Uterus (tissue), 3 donors: ENCODE measurements at regions not wholly inside any gene's neighbourhood (a gene's known extent, or its start where the extent isn't known, plus 50 kb on each side); places are given as distances from the start of the nearest gene placed in this dataset.

Experiments
- DNase-seq, 2 donors: peaks; one replicate each; pipeline ENCODE4 v3.0.0-alpha.2; 2019 to 2020
- H3K27ac ChIP-seq, 2 donors: fragments of 200-600 bp; sonication (generic); 1 replicate in 1 of 2; 2 replicates in 1 of 2; pipeline ENCODE4 v1.5.1; 2016 to 2018
- H3K27me3 ChIP-seq, 2 donors: fragments of 200-600 bp; sonication (generic); one replicate each; pipeline ENCODE4 v1.5.1; 2018 to 2019; ENCODE audit warnings: control low read depth in 1 of 2
- H3K36me3 ChIP-seq, 2 donors: fragments of 200-600 bp; sonication (generic); one replicate each; pipeline ENCODE4 v1.5.1; 2019; ENCODE audit warnings: control low read depth in 1 of 2
- H3K4me1 ChIP-seq, 2 donors: fragments of 200-600 bp; sonication (generic); one replicate each; pipeline ENCODE4 v1.5.1; 2018 to 2019; ENCODE audit warnings: control low read depth in 1 of 2
- H3K4me3 ChIP-seq, 2 donors: fragments of 200-600 bp; sonication (generic); 1 replicate in 1 of 2; 2 replicates in 1 of 2; pipeline ENCODE4 v1.5.1; 2018 to 2019; ENCODE audit warnings: mild to moderate bottlenecking in 1 of 2
- H3K9me3 ChIP-seq, 2 donors: fragments of 200-600 bp; sonication (generic); one replicate each; pipeline ENCODE4 v1.5.1; 2019; ENCODE audit warnings: control low read depth in 1 of 2
- POLR2A ChIP-seq, 2 donors: fragments of 450-650 bp; IDR thresholded peaks; one replicate each; pipeline ENCODE4 v1.6.1; 2016; ENCODE audit warnings: antibody characterized with exemption in 2 of 2, mild to moderate bottlenecking in 1 of 2, moderate library complexity in 1 of 2
- intact Hi-C: fragments of 100-400 bp; cut with DNase I; formaldehyde crosslinking; loops from one replicate; pipeline ENCODE4 v1.15.1; 2023; ENCODE audit warnings: low total_unique reads
- TF ChIP-seq, protein P1 (sequence below), 4 experiments: fragments of 200-600 bp in 2 of 4; fragments of 450-650 bp in 2 of 4; sonication (generic) in 2 of 4; IDR thresholded peaks; one replicate each; pipeline ENCODE4 v1.5.1; 2016 to 2019; ENCODE audit warnings: antibody characterized with exemption in 4 of 4, mild to moderate bottlenecking in 2 of 4, moderate library complexity in 1 of 4
- donor health status: DM: yes; HTN: yes; CAD: no.

DNA sequence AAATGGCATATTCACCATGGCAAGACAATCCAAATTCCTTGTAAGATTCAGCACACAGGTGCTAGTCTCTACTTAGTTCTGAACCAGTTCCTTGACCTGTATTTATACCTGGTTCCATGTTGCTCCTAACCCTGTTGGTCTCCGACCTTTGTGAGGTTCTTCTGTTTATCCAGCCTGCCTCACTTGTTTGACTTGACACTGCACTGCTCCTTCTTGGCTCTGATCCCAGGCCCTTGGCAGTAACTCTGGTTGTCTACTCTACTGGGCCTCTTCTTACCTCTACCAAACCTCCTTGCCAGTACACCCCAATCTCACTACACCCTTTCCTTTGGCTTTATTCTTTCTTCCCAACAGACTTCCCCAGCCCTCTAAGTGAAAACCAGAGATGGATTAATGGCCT, 419.4 kb upstream of the USP24 start:
- no peaks in the 10 kb centered on the region for H3K36me3 ChIP-seq
- intact Hi-C loops, result no loop called here
- no peak for DNase-seq
- H3K9me3 ChIP-seq, result no peaks in the 10 kb centered on the region
- no peaks in the 10 kb centered on the region for H3K27me3 ChIP-seq
- no peak overlapping the region for H3K27ac ChIP-seq
- H3K4me1 ChIP-seq, result no peaks in the 10 kb centered on the region
- H3K4me3 ChIP-seq, result no peak overlapping the region
- TF ChIP-seq POLR2A (IDR thresholded peaks at IDR 0.05), result no peak
- TF ChIP-seq, protein P1, sequence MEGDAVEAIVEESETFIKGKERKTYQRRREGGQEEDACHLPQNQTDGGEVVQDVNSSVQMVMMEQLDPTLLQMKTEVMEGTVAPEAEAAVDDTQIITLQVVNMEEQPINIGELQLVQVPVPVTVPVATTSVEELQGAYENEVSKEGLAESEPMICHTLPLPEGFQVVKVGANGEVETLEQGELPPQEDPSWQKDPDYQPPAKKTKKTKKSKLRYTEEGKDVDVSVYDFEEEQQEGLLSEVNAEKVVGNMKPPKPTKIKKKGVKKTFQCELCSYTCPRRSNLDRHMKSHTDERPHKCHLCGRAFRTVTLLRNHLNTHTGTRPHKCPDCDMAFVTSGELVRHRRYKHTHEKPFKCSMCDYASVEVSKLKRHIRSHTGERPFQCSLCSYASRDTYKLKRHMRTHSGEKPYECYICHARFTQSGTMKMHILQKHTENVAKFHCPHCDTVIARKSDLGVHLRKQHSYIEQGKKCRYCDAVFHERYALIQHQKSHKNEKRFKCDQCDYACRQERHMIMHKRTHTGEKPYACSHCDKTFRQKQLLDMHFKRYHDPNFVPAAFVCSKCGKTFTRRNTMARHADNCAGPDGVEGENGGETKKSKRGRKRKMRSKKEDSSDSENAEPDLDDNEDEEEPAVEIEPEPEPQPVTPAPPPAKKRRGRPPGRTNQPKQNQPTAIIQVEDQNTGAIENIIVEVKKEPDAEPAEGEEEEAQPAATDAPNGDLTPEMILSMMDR (IDR thresholded peaks at IDR 0.05), result no peak

DNA sequence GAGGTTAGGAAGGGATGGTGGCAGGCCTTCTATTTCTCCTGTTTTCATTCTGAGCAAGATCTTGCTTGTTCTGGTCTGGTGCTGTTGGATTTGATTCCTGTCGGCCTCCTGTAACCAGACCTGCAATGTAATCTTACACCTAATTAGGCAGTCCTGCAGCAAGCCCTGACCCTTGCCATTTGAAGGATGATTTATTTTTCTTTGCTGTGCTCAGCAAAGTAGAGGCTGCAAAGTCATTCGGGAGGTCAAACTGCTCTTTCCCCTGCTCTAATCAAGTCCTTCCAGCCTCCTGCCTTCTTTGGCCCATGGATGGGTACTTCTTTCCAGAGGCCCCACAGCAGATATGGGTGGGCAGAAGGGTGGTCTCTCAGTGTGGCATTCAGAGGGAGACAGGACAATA, 417.7 kb upstream of the USP24 start:
- Histone ChIP-seq H3K36me3 (no peaks in the 10 kb centered on the region), H3K4me1 (no peaks in the 10 kb centered on the region), H3K4me3 (no peak overlapping the region), H3K27ac (no peak overlapping the region), H3K27me3 (no peaks in the 10 kb centered on the region), H3K9me3 (no peaks in the 10 kb centered on the region)
- DNase-seq, result no peak
- intact Hi-C loops, result no loop called here
- TF ChIP-seq, protein P1 (IDR thresholded peaks at IDR 0.05), result no peak
- TF ChIP-seq POLR2A (IDR thresholded peaks at IDR 0.05), result no peak

DNA sequence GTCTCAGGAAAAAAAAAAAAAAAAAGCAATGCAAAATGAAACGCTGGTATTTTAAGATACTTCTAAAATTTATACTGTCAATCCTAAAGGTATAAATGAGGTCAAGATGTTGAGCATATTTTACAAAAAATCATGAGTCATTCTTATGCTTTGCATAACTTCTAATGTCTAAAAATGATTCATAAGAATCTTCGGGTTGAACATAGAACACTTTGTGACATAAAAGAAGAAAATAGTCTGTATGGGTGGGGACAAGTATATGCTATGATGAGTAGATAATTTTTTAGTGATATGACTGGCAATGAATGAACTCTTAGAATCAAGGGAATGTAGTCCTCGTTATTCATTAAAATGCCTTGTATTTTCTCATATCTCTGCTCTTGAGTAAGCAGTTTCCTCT, 416.9 kb upstream of the USP24 start:
- DNase-seq, result no peak
- Histone ChIP-seq H3K4me3 (no peak overlapping the region), H3K36me3 (no peaks in the 10 kb centered on the region), H3K9me3 (no peaks in the 10 kb centered on the region), H3K27ac (peak overlapping the region in 1 of 2 donors; percentile 4), H3K27me3 (no peaks in the 10 kb centered on the region), H3K4me1 (no peaks in the 10 kb centered on the region)
- intact Hi-C loops, result no loop called here
- TF ChIP-seq POLR2A (IDR thresholded peaks at IDR 0.05), result no peak
- TF ChIP-seq, protein P1 (IDR thresholded peaks at IDR 0.05), result no peak

DNA sequence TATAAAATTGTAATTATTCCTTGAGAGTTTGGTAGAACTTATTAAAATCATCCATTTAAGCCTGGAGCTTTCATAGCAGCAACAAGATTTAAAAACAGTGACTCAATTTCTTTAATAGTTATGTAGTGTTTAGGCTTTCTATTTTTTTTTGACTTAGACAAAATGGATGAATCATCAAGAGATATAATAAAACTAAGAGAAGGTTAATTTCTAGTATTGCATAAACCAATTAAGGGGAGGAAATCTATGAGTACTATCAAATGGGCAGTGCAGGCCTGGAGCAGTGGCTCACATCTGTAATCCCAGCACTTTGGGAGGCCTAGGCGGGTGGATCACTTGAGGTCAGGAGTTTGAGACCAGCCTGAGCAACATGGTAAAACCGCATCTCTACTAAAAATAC, 416.3 kb upstream of the USP24 start:
- no peak for DNase-seq
- no peaks in the 10 kb centered on the region for H3K9me3 ChIP-seq
- H3K4me3 ChIP-seq, result no peak overlapping the region
- H3K27ac ChIP-seq, result no peak overlapping the region
- no peak for TF ChIP-seq POLR2A (IDR thresholded peaks at IDR 0.05)
- TF ChIP-seq, protein P1 (IDR thresholded peaks at IDR 0.05), result no peak
- no peaks in the 10 kb centered on the region for H3K27me3 ChIP-seq
- H3K4me1 ChIP-seq, result no peaks in the 10 kb centered on the region
- no peaks in the 10 kb centered on the region for H3K36me3 ChIP-seq
- intact Hi-C loops, result no loop called here

DNA sequence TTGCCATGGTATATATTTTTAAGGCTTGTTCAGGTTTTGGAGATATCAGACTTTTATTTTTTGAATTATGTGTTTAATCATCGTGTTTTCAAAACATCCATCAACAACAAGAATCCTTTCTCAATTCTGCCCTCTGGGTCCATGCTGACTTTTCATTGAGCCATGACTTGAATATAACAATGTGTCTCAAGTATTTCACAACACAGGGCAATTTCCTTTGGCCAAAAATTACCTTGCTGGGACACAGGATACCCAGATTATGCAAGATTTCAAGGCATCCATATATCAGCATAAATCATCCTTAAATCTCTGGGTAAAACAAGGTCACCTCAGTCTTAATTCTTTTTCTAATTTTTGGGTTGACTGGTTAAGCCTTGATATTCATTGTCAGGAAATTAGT, 411.2 kb upstream of the USP24 start:
- intact Hi-C loops, result no loop called here
- Histone ChIP-seq H3K4me3 (no peak overlapping the region), H3K9me3 (peaks cover 0 to 11% of the 10 kb centered on the region in 2 donors), H3K4me1 (no peaks in the 10 kb centered on the region), H3K27ac (no peak overlapping the region), H3K36me3 (no peaks in the 10 kb centered on the region), H3K27me3 (no peaks in the 10 kb centered on the region)
- TF ChIP-seq, protein P1 (IDR thresholded peaks at IDR 0.05), result no peak
- TF ChIP-seq POLR2A (IDR thresholded peaks at IDR 0.05), result no peak
- no peak for DNase-seq
